OCI-LY3 (cell line): ENCODE measurements at regions not wholly inside any gene's neighbourhood (a gene's known extent, or its start where the extent isn't known, plus 50 kb on each side); places are given as distances from the start of the nearest gene placed in this dataset.

Experiments
- H2AFZ ChIP-seq: fragments of 200-600, 300-600 bp; shearing (Covaris generic); 2 replicates; pipeline ENCODE4 v1.6.0; 2014; ENCODE audit warnings: antibody characterized with exemption, low read depth, low read length
- H3K27ac ChIP-seq: fragments of 200-600, 300-600 bp; sonication (generic); 2 replicates; pipeline ENCODE4 v1.5.1; 2014; ENCODE audit warnings: mild to moderate bottlenecking, low read length, moderate library complexity, mixed read lengths
- H3K27me3 ChIP-seq: fragments of 200-600, 300-600 bp; sonication (generic); 2 replicates; pipeline ENCODE4 v1.6.1; 2014; ENCODE audit warnings: low read depth, low read length, mixed read lengths
- H3K36me3 ChIP-seq: fragments of 200-600, 300-600 bp; sonication (generic); replicated peaks from 2 replicates; pipeline ENCODE3; 2014; ENCODE audit warnings: low read depth, low read length, mixed read lengths
- H3K4me1 ChIP-seq: fragments of 300-600, 200-600 bp; sonication (generic); 2 replicates; pipeline ENCODE4 v1.6.1; 2014; ENCODE audit warnings: low read length, mixed read lengths
- H3K4me2 ChIP-seq: fragments of 200-600, 300-600 bp; sonication (generic); 2 replicates; pipeline ENCODE4 v1.6.1; 2014; ENCODE audit warnings: low read length, mixed read lengths
- H3K4me3 ChIP-seq: fragments of 300-600, 200-600 bp; sonication (generic); 2 replicates; pipeline ENCODE4 v1.5.1; 2014; ENCODE audit warnings: antibody characterized with exemption, mild to moderate bottlenecking, low read length, moderate library complexity
- H3K79me2 ChIP-seq: fragments of 300-600, 200-600 bp; shearing (Covaris generic); 2 replicates; pipeline ENCODE4 v1.6.1; 2014; ENCODE audit warnings: mild to moderate bottlenecking, low read length, mixed read lengths
- H3K9ac ChIP-seq: fragments of 300-600, 200-600 bp; shearing (Covaris generic); 2 replicates; pipeline ENCODE4 v1.6.0; 2014; ENCODE audit warnings: mild to moderate bottlenecking, low read length, moderate library complexity
- H3K9me3 ChIP-seq: fragments of 200-600, 300-600 bp; shearing (Covaris generic); 2 replicates; pipeline ENCODE4 v1.6.1; 2014; ENCODE audit warnings: low read length, mixed read lengths; ENCODE audit not compliant: insufficient read depth
- H4K20me1 ChIP-seq: fragments of 200-600, 300-600 bp; sonication (generic); 2 replicates; pipeline ENCODE4 v1.6.1; 2016; ENCODE audit warnings: low read length, mixed read lengths; ENCODE audit not compliant: insufficient read depth
- CTCF ChIP-seq: fragments of 200-600, 300-600 bp; sonication (generic); IDR thresholded peaks from 2 replicates; pipeline ENCODE4 v1.5.1; 2014; ENCODE audit warnings: antibody characterized with exemption, low read length, low read depth
- EZH2phosphoT487 ChIP-seq: fragments of 200-600 bp; shearing (Covaris generic); IDR thresholded peaks from 2 replicates; pipeline ENCODE4 v1.6.1; 2018; ENCODE audit warnings: antibody characterized with exemption, mixed run types, low read depth

DNA sequence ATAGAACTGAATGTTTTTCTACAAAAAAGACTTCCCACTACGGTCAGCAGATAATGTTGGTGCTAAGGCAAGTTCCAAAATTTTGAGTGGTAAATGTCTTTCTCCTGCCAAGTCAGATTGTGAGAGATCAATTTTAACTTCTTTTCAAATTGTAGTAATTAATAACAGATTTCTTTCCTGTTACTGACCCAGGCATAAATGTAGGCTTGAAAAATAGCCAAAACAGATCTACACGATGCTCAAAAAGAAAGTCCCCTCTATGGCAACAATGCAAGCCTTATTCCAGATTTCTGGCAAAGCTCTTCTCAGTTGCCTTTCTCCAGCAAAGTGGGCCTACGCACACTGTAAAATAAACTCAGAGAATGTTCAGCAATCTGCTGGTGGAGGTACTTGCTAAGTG, 641.0 kb upstream of the NRP1 start:
- Histone ChIP-seq H3K9me3 (no peaks in the 10 kb centered on the region), H4K20me1 (no peaks in the 10 kb centered on the region), H3K4me1 (no peaks in the 10 kb centered on the region), H3K36me3 (no peaks in the 10 kb centered on the region), H3K4me3 (no peak overlapping the region), H3K4me2 (no peak overlapping the region), H3K27ac (no peak overlapping the region), H3K79me2 (no peaks in the 10 kb centered on the region), H2AFZ (no peak overlapping the region), H3K9ac (no peak overlapping the region), H3K27me3 (no peaks in the 10 kb centered on the region)
- no peak for TF ChIP-seq EZH2phosphoT487
- TF ChIP-seq CTCF = no peak

- no peak overlapping the region for H3K9ac ChIP-seq
- no peaks in the 10 kb centered on the region for H3K27me3 ChIP-seq
- H3K4me2 ChIP-seq = no peak overlapping the region
- H3K79me2 ChIP-seq = no peaks in the 10 kb centered on the region
- no peak for TF ChIP-seq CTCF
- no peak for TF ChIP-seq EZH2phosphoT487
- H3K36me3 ChIP-seq = no peaks in the 10 kb centered on the region
- H3K9me3 ChIP-seq = no peaks in the 10 kb centered on the region
- H2AFZ ChIP-seq = no peak overlapping the region
- no peak overlapping the region for H3K27ac ChIP-seq
- H3K4me3 ChIP-seq = no peak overlapping the region
- no peaks in the 10 kb centered on the region for H4K20me1 ChIP-seq
- no peaks in the 10 kb centered on the region for H3K4me1 ChIP-seq
Measured at GRCh38 chr10:33974976-33975478, 640.6 kb upstream of the NRP1 start.

- Histone ChIP-seq H3K4me2 (no peak overlapping the region), H3K27ac (no peak overlapping the region), H4K20me1 (no peaks in the 10 kb centered on the region), H3K79me2 (no peaks in the 10 kb centered on the region), H3K27me3 (no peaks in the 10 kb centered on the region), H3K9me3 (no peaks in the 10 kb centered on the region), H3K9ac (no peak overlapping the region), H3K4me1 (no peaks in the 10 kb centered on the region), H3K4me3 (no peak overlapping the region), H3K36me3 (no peaks in the 10 kb centered on the region), H2AFZ (no peak overlapping the region)
- no peak for TF ChIP-seq EZH2phosphoT487
- TF ChIP-seq CTCF = no peak
Measured at GRCh38 chr10:33968983-33969382, 634.5 kb upstream of the NRP1 start.

- no peaks in the 10 kb centered on the region for H3K36me3 ChIP-seq
- H3K9ac ChIP-seq = no peak overlapping the region
- H2AFZ ChIP-seq = no peak overlapping the region
- no peaks in the 10 kb centered on the region for H3K4me1 ChIP-seq
- TF ChIP-seq EZH2phosphoT487 (no peak), CTCF (no peak)
- no peaks in the 10 kb centered on the region for H3K27me3 ChIP-seq
- H4K20me1 ChIP-seq = no peaks in the 10 kb centered on the region
- no peaks in the 10 kb centered on the region for H3K79me2 ChIP-seq
- H3K4me2 ChIP-seq = no peak overlapping the region
- no peaks in the 10 kb centered on the region for H3K9me3 ChIP-seq
- H3K27ac ChIP-seq = no peak overlapping the region
- no peak overlapping the region for H3K4me3 ChIP-seq
Measured at GRCh38 chr10:33967606-33968120, 633.2 kb upstream of the NRP1 start.
